CD4-positive, alpha-beta T cell treated with Interleukin-2 at 100 ng/mL for 4 hours (primary cell): ENCODE measurements at regions not wholly inside any gene's neighbourhood (a gene's known extent, or its start where the extent isn't known, plus 50 kb on each side); places are given as distances from the start of the nearest gene placed in this dataset.

Experiments
- DNase-seq: peaks from one replicate; pipeline ENCODE4 v3.0.0-alpha.2; 2020; ENCODE audit warnings: low spot score

DNA sequence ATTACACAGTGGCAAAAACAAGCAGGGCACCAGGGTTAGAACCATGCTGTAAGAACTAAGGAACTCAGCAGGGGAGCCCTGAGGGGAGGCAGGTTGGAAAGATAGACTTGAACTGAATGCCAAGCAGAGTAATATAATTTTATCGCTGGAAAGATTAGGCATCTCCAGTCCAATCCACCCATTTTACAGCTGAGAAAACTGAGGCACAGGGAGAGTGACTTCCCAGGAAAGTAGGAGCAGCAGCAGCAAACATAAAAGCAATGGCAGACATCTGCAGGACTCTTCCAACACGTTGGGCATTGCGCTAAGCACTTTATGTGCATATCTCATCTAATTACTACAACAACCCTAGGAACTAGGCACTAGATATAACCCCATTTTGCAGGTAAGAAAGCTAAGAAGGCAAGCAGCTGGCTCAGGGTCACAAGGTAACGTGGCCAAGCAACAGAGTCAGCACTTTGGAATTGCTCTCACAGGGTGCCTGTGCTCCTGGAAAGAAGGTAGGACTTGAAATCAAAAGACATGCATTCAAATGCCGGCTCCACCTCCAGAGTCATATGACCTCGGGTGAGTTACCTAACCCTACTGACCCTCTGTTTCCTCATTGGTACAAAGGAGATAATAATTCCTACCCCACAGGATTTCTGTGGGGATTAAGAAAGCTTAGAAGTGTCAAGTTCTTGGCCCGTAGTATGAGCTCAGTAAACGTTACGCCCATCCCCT, 215.3 kb downstream of the BARX2 start:
- DNase-seq = no peak

DNA sequence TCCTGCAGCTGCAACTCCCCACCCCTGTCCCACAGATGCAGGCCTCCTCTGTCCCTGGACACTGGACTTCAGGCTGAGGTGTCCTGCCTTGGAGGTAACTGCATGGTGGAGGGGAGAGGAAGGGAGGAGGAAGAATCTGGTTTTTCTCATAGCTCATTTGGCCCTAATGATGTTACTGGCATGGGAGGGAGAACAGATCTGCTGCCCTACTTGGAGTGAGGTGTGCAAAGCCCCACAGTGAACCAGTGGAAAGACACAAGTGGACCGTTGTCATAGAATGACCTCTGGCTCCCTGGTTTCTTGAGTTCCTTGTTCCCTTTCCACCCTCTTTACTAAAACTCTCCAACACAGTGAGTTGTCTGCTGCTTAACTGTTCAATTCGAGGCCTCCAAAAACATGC, 215.9 kb downstream of the BARX2 start:
- DNase-seq = no peak

DNA sequence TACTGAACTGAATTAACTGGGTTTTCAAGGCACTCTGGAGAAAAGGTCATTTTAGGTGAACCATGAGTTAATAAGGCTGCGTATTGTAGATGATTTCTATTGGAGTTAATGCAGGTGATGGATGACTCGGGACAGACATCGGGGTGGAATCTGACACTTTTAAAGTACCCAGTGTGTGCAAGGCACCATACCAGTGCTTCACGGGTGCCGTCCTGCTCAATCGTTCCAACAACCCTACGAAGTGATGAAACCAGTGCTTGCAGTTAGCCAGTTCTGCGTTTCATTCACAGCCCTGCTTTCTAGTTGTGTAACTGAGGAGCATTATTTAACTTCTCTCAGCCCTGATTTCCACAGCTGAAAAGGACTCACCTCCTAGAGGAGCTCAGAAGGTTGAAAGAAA, 216.5 kb downstream of the BARX2 start:
- no peak for DNase-seq

- DNase-seq = no peak
These were observed 217.4 kb downstream of the BARX2 start for GRCh38 chr11:129593098-129593497.

DNA sequence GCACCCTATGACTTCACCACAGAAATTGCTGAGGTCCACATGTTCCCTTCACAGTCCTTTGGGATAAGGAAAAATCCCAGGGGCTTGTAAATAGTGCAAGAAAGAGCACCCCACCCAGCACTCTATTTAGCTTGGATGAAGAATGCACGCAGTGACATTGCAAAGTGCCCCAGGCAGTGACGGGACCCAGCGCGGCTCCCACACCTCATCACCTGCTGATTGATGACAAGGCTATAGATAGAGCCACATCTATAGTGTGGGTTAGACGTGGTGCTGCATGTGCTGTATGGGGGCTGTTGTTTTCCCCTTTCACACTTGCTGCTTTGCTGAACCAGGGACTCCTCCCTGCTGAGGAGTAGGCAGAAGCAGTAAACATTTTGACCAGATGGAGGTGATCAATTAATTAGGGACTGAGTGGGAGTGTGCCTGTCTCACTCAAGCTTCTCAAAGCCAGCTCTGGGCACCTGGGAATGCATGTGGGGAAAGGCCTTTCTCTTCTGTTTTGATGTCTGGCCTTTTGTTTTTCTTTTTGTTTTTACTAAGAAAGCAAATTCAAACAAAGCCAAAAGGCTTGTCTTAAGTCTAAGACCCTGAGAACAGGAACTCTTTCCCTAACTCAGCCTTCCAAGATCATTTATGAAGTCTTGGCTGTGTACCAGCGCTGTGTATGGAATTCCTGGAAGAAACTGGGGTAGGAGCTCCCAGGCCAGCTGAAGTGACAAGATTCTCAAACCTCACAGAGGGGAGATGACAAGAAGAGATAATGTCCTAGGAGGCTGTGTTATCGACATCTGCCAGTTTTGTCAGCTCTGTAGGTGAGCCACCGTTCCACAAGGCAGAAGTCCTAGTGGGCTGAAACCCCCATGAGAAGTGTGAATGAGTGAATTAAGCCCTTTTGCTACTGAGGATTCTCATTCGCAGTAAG, 219.7 kb downstream of the BARX2 start:
- DNase-seq = no peak

DNA sequence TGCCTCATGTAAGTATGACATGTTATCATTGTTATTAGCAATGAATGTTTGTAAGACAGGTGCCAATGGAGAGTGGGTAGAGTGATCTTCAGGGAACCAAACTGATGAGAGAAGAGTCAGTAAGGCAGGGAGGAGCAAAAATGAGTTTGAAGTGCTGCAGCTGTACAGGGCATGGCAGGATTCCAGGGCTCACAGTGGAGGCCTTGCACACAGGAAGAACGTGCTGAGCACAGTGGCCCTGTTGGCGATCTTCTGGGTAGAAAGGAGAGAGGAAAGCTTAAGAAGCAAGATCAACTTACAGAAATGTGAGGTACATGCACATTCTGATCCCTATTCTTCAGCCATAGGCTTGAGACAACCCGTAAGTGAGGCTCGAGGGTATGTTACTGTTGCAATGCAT, 219.3 kb upstream of the TMEM45B start:
- no peak for DNase-seq

- no peak for DNase-seq
These were observed 217.3 kb upstream of the TMEM45B start for GRCh38 chr11:129598378-129598777.

GRCh38 chr11:129605815-129606214, 209.8 kb upstream of the TMEM45B start:
- DNase-seq = no peak

DNA sequence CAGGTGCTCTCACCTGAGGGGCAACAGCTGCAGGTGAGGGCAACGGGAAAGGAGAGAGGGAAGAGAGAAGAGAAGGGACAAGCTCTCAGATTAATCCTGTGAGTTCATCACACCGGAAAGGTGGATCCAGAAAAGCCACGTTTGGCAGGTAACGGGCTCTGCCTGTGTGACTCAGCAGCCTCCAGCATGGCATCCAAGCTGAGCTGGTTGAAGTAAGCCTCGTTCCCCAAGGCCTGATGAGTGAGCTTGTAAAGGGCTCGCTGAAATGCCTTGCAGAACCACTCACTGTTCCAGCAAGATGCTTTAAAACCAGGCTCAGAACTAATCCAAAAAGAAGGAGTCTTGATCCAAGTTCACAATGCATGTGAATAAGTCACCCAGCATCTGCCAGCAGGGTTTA, 206.9 kb upstream of the TMEM45B start:
- no peak for DNase-seq

DNA sequence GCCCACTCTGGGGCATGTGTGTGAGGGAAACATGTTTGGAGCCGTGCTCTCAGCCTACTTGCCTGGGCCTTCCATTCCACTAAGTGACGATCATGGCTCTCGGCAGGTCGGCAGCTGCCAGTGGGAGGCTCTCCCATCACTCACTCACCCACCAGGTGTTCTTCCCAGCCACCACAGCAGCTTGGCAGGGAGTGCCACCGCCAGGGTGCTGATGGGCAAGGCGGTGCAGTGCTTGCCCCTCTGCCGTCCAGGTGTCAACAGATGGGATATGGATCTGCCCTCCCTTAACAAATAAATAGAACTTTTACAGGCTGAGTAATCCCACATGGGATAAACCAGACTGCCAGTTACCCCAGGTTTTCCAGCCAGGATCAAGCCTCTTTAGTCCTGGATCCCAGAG, 205.5 kb upstream of the TMEM45B start:
- no peak for DNase-seq

GRCh38 chr11:129610545-129610944, 205.1 kb upstream of the TMEM45B start:
- DNase-seq = no peak

- DNase-seq = no peak
These were observed 203.8 kb upstream of the TMEM45B start for GRCh38 chr11:129611661-129612446.

DNA sequence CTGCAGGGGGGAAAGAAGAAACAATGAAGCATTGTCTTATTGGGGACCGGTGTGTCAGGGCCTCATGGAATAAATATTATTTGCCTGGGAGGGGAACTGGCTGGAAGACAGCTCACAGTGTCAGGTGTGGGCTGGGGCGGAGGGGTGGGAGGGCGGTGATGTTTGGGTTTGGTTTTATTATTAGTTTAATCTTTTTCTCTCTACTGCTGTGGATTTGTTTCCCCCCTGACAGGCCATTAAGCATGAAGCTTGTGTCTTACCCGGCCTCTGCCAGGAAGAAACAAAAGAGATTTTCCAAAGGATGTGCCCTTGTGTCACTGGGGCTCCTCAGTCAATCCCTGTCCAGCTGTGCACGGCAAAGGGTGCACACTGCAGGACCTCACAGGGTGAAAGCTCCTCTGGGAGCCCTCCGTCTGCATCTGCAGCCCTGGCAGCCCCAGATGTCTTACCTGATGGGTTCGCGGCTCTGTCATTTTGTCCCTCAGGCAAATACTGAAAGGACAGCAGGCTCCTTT, 203.1 kb upstream of the TMEM45B start:
- DNase-seq = no peak

DNA sequence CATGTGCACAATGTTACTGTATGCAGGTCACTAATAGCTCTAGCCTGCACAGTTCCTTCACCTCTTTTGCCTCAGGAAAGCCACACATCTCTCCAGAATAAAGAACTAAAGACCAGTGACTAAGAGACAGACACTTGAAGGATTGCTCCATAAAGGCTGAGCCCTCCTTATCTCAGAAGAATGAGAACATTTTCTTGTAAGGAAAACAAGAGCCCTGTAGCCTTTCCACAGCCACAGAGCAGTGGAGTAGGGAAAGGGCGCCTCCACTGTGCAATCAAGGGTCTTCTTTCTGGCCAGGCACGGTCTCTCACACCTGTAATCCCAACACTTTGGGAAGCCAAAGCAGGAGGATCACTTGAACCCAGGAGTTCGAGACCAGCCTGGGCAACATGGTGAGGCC, 202.6 kb upstream of the TMEM45B start:
- DNase-seq = no peak

DNA sequence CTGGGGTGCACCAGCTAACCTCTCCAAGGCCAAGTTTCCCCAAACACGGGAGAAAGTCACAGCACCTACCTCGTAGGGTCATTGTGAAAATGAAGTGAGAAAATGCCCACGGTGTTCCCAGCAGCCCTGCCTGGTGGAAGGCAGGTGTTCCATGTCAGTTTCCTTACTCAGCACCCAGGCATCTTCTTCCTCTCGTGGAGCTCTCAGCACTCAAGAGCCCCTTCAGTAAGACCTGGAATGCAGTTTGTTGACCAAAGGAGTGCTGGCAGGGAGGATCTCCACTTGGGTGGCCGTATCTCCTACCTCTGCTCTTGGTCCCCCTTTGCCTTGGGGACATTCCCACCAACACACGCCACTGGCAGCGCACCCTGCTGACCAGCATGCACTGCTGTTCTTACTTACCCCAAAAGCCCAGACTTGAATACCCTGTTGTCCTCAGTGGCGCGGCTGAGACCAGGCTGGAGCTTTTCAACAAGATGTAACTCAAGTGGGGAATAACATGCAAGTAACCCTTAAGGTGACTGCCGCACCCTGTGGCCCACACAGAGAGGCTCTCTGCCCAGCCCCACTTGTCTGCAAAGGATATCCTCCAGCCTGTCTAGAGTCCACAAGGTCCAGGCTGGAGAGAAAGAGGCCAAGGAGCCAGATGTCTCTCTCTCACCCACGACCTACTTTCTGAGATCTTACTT, 201.2 kb upstream of the TMEM45B start:
- no peak for DNase-seq

DNA sequence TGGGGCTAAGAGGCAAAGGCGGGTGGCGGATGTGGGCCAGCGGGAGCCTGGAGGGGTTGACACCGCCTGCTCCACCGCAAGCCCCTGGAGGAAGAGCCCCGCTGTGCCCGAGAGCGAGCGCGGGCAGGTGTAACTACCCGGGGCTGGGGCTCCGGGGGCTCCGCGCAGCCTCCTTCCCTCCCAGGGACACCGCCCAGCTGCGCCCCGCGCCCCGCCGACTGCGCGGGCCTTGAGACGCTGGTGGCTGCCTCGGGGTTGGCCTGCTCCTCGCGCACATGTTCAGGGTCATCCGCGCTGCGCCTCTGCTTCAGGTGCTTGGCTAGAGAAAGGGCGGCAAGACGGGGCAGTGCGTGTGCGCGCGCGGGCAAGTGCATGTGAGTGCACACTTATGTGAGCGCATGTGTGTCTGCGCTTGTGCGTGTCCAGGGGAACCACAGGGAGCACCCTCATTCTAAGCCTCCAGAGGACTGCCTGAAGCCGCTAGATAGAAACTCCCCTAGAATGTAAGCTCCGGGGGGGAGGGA, 197.5 kb upstream of the TMEM45B start:
- no peak for DNase-seq

GRCh38 chr11:129620237-129621104, 195.2 kb upstream of the TMEM45B start:
- no peak for DNase-seq

- DNase-seq = no peak
These were observed 189.7 kb upstream of the TMEM45B start for GRCh38 chr11:129625930-129626329.

GRCh38 chr11:129631201-129631600, 184.4 kb upstream of the TMEM45B start:
- no peak for DNase-seq

- no peak for DNase-seq
These were observed 178.7 kb upstream of the TMEM45B start for GRCh38 chr11:129636926-129637325.

DNA sequence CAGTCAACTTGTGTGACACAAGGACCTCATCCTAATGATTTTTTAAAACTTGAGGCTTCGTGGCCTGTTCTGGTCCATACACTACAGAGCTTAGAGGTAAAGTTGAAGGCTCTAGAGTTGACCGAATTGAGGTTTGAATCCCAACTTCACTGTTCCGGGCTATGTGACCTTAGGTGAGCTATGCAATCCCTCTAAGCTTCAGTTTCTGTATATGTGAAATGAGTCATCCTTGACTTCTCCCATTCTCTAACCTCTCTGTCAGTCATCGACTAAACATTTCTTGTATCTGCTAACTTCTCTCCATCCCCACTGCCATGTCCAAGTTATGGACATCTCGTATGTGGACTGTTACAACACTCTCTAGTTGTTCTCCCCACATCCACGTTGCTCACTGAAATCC, 178.2 kb upstream of the TMEM45B start:
- DNase-seq = no peak
